ENCODE measurements at regions not wholly inside any gene's neighbourhood (a gene's known extent, or its start where the extent isn't known, plus 50 kb on each side); places are given as distances from the start of the nearest gene placed in this dataset.

- Histone ChIP-seq H3K27ac (ENCODE audit: low read depth) (no peak overlapping the region), H3K4me1 (ENCODE audit: insufficient read depth) (no peaks in the 10 kb centered on the region), H3K36me3 (ENCODE audit: insufficient read depth) (no peaks in the 10 kb centered on the region), H3K4me3 (ENCODE audit: low read depth, low read length) (no peak overlapping the region)
- 78% methylated on average over 2 of the region's 2 CpGs for WGBS
- no peak for DNase-seq (ENCODE audit: extremely low spot score)
Observed at GRCh38 chr4:151961456-151961855, 200.6 kb upstream of the GATB start.

- no peak overlapping the region for H3K4me3 ChIP-seq (ENCODE audit: low read depth, low read length)
- no peak for DNase-seq (ENCODE audit: extremely low spot score)
- H3K36me3 ChIP-seq (ENCODE audit: insufficient read depth): no peaks in the 10 kb centered on the region
- 77% methylated on average over 11 of the region's 11 CpGs for WGBS
- H3K4me1 ChIP-seq (ENCODE audit: insufficient read depth): no peaks in the 10 kb centered on the region
- no peak overlapping the region for H3K27ac ChIP-seq (ENCODE audit: low read depth)
Observed at GRCh38 chr4:151960449-151961230, 199.8 kb upstream of the GATB start.

GRCh38 chr4:151957153-151957552, 196.3 kb upstream of the GATB start:
- 27% methylated on average over 5 of the region's 5 CpGs for WGBS

GRCh38 chr4:151955721-151956380, 195.0 kb upstream of the GATB start:
- no peak overlapping the region for H3K4me3 ChIP-seq (ENCODE audit: low read depth, low read length)
- no peaks in the 10 kb centered on the region for H3K36me3 ChIP-seq (ENCODE audit: insufficient read depth)
- no peak for DNase-seq (ENCODE audit: extremely low spot score)
- 77% methylated on average over 5 of the region's 5 CpGs for WGBS
- H3K4me1 ChIP-seq (ENCODE audit: insufficient read depth): no peaks in the 10 kb centered on the region
- H3K27ac ChIP-seq (ENCODE audit: low read depth): no peak overlapping the region

More at GRCh38 chr4:151957153-151957552, 196.3 kb upstream of the GATB start:
- H3K27ac ChIP-seq (ENCODE audit: low read depth): no peak overlapping the region
- DNase-seq (ENCODE audit: extremely low spot score): no peak
- no peaks in the 10 kb centered on the region for H3K4me1 ChIP-seq (ENCODE audit: insufficient read depth)
- no peaks in the 10 kb centered on the region for H3K36me3 ChIP-seq (ENCODE audit: insufficient read depth)
- no peak overlapping the region for H3K4me3 ChIP-seq (ENCODE audit: low read depth, low read length)

GRCh38 chr4:151953795-151954372, 193.1 kb upstream of the GATB start:
- Histone ChIP-seq H3K4me1 (ENCODE audit: insufficient read depth) (no peaks in the 10 kb centered on the region), H3K36me3 (ENCODE audit: insufficient read depth) (no peaks in the 10 kb centered on the region), H3K4me3 (ENCODE audit: low read depth, low read length) (no peak overlapping the region), H3K27ac (ENCODE audit: low read depth) (no peak overlapping the region)
- DNase-seq (ENCODE audit: extremely low spot score): no peak
- 69% methylated on average over 6 of the region's 6 CpGs for WGBS

GRCh38 chr4:151953312-151953711, 192.5 kb upstream of the GATB start:
- 89% methylated on average over 1 of the region's 1 CpG for WGBS
- no peak overlapping the region for H3K27ac ChIP-seq (ENCODE audit: low read depth)
- no peak for DNase-seq (ENCODE audit: extremely low spot score)
- H3K36me3 ChIP-seq (ENCODE audit: insufficient read depth): no peaks in the 10 kb centered on the region
- no peaks in the 10 kb centered on the region for H3K4me1 ChIP-seq (ENCODE audit: insufficient read depth)
- H3K4me3 ChIP-seq (ENCODE audit: low read depth, low read length): no peak overlapping the region

- Histone ChIP-seq H3K36me3 (ENCODE audit: insufficient read depth) (no peaks in the 10 kb centered on the region), H3K4me3 (ENCODE audit: low read depth, low read length) (no peak overlapping the region), H3K27ac (ENCODE audit: low read depth) (no peak overlapping the region), H3K4me1 (ENCODE audit: insufficient read depth) (no peaks in the 10 kb centered on the region)
- WGBS: 91% methylated on average over 6 of the region's 6 CpGs
- no peak for DNase-seq (ENCODE audit: extremely low spot score)
Observed at GRCh38 chr4:151952711-151953254, 192.0 kb upstream of the GATB start.

GRCh38 chr4:151952137-151952536, 191.3 kb upstream of the GATB start:
- H3K4me3 ChIP-seq (ENCODE audit: low read depth, low read length): no peak overlapping the region
- no peak overlapping the region for H3K27ac ChIP-seq (ENCODE audit: low read depth)
- DNase-seq (ENCODE audit: extremely low spot score): no peak
- H3K4me1 ChIP-seq (ENCODE audit: insufficient read depth): no peaks in the 10 kb centered on the region
- WGBS: 64% methylated on average over 4 of the region's 4 CpGs
- no peaks in the 10 kb centered on the region for H3K36me3 ChIP-seq (ENCODE audit: insufficient read depth)

- Histone ChIP-seq H3K36me3 (ENCODE audit: insufficient read depth) (no peaks in the 10 kb centered on the region), H3K4me1 (ENCODE audit: insufficient read depth) (no peaks in the 10 kb centered on the region), H3K4me3 (ENCODE audit: low read depth, low read length) (no peak overlapping the region), H3K27ac (ENCODE audit: low read depth) (no peak overlapping the region)
- WGBS: 61% methylated on average over 5 of the region's 5 CpGs
- DNase-seq (ENCODE audit: extremely low spot score): no peak
Observed at GRCh38 chr4:151951671-151952050, 190.9 kb upstream of the GATB start.

- Histone ChIP-seq H3K4me1 (ENCODE audit: insufficient read depth) (no peaks in the 10 kb centered on the region), H3K36me3 (ENCODE audit: insufficient read depth) (no peaks in the 10 kb centered on the region), H3K27ac (ENCODE audit: low read depth) (no peak overlapping the region), H3K4me3 (ENCODE audit: low read depth, low read length) (no peak overlapping the region)
- WGBS: 73% methylated on average over 12 of the region's 12 CpGs
- no peak for DNase-seq (ENCODE audit: extremely low spot score)
Observed at GRCh38 chr4:151950993-151951670, 190.3 kb upstream of the GATB start.

GRCh38 chr4:151948351-151949016, 187.7 kb upstream of the GATB start:
- Histone ChIP-seq H3K36me3 (ENCODE audit: insufficient read depth) (no peaks in the 10 kb centered on the region), H3K4me1 (ENCODE audit: insufficient read depth) (no peaks in the 10 kb centered on the region), H3K27ac (ENCODE audit: low read depth) (no peak overlapping the region), H3K4me3 (ENCODE audit: low read depth, low read length) (no peak overlapping the region)
- WGBS: 85% methylated on average over 1 of the region's 1 CpG
- no peak for DNase-seq (ENCODE audit: extremely low spot score)

GRCh38 chr4:151946718-151947117, 185.9 kb upstream of the GATB start:
- no peak for DNase-seq (ENCODE audit: extremely low spot score)
- H3K4me1 ChIP-seq (ENCODE audit: insufficient read depth): no peaks in the 10 kb centered on the region
- no peaks in the 10 kb centered on the region for H3K36me3 ChIP-seq (ENCODE audit: insufficient read depth)
- H3K27ac ChIP-seq (ENCODE audit: low read depth): no peak overlapping the region
- H3K4me3 ChIP-seq (ENCODE audit: low read depth, low read length): no peak overlapping the region
- 88% methylated on average over 2 of the region's 2 CpGs for WGBS

GRCh38 chr4:151942971-151943370, 182.2 kb upstream of the GATB start:
- DNase-seq (ENCODE audit: extremely low spot score): no peak
- WGBS: 79% methylated on average over 3 of the region's 3 CpGs
- H3K4me3 ChIP-seq (ENCODE audit: low read depth, low read length): no peak overlapping the region
- no peaks in the 10 kb centered on the region for H3K4me1 ChIP-seq (ENCODE audit: insufficient read depth)
- no peaks in the 10 kb centered on the region for H3K36me3 ChIP-seq (ENCODE audit: insufficient read depth)
- H3K27ac ChIP-seq (ENCODE audit: low read depth): no peak overlapping the region

Data from urinary bladder (tissue), 3 donors.